Activated CD4-positive, alpha-beta T cell treated with anti-CD3 and anti-CD28 coated beads, Interleukin-2, amount 50 U/mL, for 1 hour (primary cell): ENCODE measurements at regions not wholly inside any gene's neighbourhood (a gene's known extent, or its start where the extent isn't known, plus 50 kb on each side); places are given as distances from the start of the nearest gene placed in this dataset.

Experiments used
- DNase-seq: peaks from one replicate; pipeline ENCODE4 v3.0.0-alpha.2; 2020

- no peak for DNase-seq
Observed at GRCh38 chr9:18359335-18359734, 114.6 kb upstream of the ADAMTSL1 start.

GRCh38 chr9:18360005-18360404 is 113.9 kb upstream of the ADAMTSL1 start:
- DNase-seq: no peak

- no peak for DNase-seq
Observed at GRCh38 chr9:18361646-18362045, 112.3 kb upstream of the ADAMTSL1 start.

DNA sequence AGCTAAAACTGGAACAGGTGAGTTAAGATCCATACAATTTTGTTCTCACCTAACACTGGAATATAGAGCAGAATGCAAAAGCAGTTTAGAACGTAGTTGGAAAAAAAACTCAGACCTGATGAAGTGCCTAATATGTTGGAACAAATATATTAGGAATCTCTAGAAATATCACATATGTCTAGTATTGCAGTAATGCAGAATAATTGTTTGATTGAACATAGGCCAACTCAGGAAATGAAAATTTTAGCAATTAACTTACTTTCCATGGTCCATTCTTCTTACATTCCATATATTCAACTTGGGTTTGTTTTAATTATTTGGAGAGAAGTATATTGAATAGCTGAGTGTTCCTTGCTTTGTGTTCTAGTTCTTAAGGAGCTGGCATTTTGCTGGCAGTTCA is 111.8 kb upstream of the ADAMTSL1 start:
- DNase-seq: no peak

- DNase-seq: no peak
Observed at GRCh38 chr9:18362901-18363685, 110.9 kb upstream of the ADAMTSL1 start.

- DNase-seq: no peak
Observed at GRCh38 chr9:18365651-18366050, 108.3 kb upstream of the ADAMTSL1 start.

DNA sequence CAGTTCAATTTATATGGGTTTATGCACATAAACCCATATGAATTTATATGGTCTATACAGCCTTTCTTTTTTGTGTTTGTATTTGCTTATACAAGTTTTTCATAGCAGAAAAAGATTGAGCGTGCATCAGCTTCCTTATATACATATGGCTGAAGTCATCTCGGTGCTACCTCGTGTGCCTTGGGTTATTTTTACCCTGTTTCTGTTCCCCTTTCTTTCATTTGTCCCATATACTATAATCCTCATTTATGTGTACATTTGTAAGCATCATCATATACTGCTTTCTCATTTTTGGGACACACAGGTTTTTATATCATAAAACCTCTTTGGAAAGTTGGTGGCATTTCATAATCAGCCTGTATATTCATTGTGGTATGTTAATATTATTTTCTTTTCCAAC is 107.8 kb upstream of the ADAMTSL1 start:
- no peak for DNase-seq

DNA sequence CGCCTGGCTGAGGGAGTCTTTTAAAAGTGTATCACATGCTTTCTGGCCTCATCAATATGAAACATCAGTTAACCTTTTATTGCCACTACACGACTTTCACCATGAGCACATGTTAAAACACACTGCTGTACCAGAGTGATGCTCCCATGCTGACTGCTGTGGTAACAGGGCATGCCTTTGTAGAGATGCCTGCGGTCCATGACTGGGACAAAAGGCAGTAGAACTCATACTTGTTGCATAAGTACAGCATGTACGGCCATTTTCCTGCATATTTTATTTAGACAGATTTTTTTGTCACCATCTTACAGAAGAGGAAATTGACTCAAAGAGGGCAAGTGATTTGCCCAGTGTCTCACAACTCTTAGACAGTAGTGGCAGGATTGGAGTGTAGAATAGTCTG is 105.7 kb upstream of the ADAMTSL1 start:
- DNase-seq: no peak

DNA sequence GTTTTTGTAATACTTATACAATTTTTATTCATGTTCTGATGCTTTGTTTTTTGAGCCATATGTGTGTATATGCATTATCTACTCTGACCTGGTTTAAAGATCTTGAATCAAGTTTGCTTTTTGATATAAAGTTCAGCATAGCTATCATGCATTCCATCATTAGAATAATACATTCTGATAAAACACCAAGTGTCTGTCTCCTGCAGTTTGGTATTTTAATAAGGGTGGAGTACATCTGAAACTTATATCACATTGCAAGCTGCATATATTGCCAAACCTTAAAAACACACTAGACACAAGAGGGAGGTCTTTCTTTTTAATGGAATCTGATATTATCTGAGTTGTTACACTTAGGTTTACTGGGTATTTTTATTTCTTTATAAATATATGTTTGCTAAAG is 102.8 kb upstream of the ADAMTSL1 start:
- no peak for DNase-seq

DNA sequence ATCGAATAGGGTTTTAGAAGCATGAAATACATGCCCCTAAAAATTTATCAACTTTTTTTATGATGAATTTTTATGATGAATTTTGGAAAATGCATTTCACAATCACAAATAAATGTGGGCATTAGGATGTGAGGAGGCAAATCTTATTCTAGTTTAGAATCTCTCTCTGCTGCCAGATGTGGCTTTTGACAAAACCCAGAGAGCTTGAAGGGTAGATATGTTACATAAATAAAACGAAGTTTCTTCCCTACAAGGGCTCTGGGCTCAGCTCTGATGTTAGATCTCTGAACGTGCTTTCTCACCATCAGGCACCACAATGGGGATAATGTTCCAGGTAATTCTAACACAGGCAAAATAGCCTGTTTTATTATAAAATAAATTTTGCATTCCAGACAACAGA is 102.3 kb upstream of the ADAMTSL1 start:
- DNase-seq: no peak

GRCh38 chr9:18379073-18379811 is 94.7 kb upstream of the ADAMTSL1 start:
- DNase-seq: no peak

DNA sequence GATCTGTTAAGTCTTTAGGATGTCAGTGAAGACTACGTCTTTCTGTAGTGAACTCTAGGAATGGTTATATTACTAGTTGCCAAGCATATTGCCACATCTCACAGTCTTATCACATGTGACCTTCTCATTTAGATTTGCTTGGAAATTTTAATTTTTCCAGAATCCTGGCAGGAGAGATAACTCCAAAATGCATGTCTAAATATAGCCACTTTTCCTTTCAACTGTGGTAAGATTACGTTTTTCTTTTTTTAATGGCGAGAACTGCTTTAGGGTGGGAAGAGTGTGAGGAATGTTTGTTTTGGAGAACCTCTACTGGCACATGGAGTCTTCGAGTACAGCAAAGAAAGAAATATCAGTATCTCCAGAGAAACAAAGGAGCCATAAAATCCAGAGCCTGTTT is 91.7 kb upstream of the ADAMTSL1 start:
- no peak for DNase-seq

- no peak for DNase-seq
Observed at GRCh38 chr9:18384066-18384465, 89.9 kb upstream of the ADAMTSL1 start.

GRCh38 chr9:18385696-18386490 is 88.1 kb upstream of the ADAMTSL1 start:
- DNase-seq: no peak

GRCh38 chr9:18390393-18390792 is 83.6 kb upstream of the ADAMTSL1 start:
- no peak for DNase-seq

GRCh38 chr9:18393340-18394130 is 80.4 kb upstream of the ADAMTSL1 start:
- DNase-seq: no peak

DNA sequence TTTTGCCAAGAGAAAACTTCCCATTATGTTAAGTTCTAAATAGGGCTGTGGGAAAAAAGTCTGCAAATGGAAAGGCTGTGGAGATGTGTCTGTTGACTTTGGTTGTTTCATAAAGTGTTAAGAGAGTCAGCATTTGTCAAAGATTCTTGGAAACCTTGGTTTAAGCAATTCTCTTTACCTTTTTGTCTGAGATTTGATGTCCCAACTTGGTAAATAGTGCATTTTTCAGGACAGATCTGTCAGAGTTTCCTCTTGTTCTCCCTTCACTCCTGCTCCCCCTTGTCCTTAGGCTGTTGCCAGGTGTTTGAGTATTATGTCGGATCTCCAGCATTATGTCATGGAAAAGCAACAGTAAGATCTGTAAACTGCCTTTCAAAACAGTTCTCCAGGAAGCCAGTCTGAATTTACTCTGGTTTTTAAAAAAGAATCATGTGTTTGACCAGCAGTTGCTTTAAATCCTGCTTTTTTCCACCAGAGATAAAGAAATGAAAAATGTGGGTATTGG is 79.1 kb upstream of the ADAMTSL1 start:
- no peak for DNase-seq

DNA sequence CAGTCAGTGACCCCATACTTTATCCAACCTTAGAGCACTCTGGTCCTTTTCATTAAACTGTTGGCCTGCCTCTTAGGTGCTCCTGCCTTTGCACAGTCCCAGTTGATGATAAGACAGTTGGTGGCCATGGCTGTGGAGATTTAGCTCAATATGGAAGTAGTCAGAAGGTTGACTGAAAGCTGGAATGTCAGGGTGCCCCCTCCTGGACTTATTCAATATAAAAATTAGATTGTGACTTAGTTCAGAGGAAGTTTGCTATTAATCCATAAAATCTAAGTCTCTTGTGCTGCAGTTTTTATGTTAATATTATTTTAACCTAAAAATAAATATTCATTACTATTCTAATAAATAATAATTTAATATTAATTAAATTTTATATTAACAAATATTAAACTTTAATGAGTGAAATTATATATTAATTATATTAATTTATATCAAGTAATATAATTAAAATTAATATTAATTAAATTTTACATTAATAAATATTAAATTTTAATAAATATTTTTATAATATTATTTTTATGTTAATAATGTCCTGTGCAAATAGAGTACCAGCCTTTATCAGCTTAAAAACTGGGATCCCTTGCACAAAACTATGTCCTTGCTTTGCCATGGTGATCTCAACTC is 77.7 kb upstream of the ADAMTSL1 start:
- no peak for DNase-seq

GRCh38 chr9:18397076-18397475 is 76.9 kb upstream of the ADAMTSL1 start:
- DNase-seq: no peak

GRCh38 chr9:18398038-18398437 is 75.9 kb upstream of the ADAMTSL1 start:
- no peak for DNase-seq

- DNase-seq: no peak
Observed at GRCh38 chr9:18404434-18405029, 69.4 kb upstream of the ADAMTSL1 start.

DNA sequence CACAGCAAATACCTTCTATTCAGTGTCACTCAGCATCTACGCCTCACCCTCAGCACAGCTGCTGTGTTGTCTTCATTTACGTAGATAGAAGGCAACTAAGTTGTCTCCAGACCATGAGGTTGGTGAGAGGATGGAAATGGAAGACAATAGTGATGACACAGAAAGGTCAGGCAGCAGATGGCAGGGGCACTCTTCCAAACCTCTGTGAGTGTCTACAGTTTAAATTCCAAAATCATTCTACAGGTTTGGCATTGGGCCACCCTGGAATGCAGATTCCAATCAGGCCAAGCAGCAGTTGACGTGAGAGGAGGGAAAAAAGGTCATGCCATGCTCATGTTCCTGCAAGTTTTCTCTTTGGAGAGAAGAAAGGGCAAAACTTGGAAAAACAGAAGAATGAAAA is 68.7 kb upstream of the ADAMTSL1 start:
- DNase-seq: no peak
